D721Med (cell line): ENCODE measurements at regions not wholly inside any gene's neighbourhood (a gene's known extent, or its start where the extent isn't known, plus 50 kb on each side); places are given as distances from the start of the nearest gene placed in this dataset.

Source experiments
- DNase-seq: peaks from one replicate; pipeline ENCODE4 v3.0.0; 2011; ENCODE audit warnings: low spot score; ENCODE audit not compliant: insufficient read length
- FAIRE-seq: peaks from 2 replicates; lab custom pipeline; 2011; peaks lifted over from hg19 to GRCh38; lab: Jason Lieb, UNC
- CTCF ChIP-seq: IDR thresholded peaks from 2 replicates; pipeline ENCODE4 v1.5.1; 2012; ENCODE audit warnings: mild to moderate bottlenecking, control low read depth; ENCODE audit not compliant: insufficient read depth; ENCODE audit errors: missing control alignments

- FAIRE-seq: no peak
- no peak for TF ChIP-seq CTCF
Observed at GRCh38 chr6:50936277-50936681, 117.6 kb downstream of the TFAP2B start.

GRCh38 chr6:50939931-50940330 is 121.3 kb downstream of the TFAP2B start:
- no peak for FAIRE-seq
- no peak for TF ChIP-seq CTCF
- DNase-seq: no peak

More at GRCh38 chr6:50936277-50936681, 117.6 kb downstream of the TFAP2B start:
- DNase-seq: no peak

GRCh38 chr6:50945789-50946188 is 127.1 kb downstream of the TFAP2B start:
- FAIRE-seq (no peak), DNase-seq (no peak)
- no peak for TF ChIP-seq CTCF

GRCh38 chr6:50952092-50952907 is 133.6 kb downstream of the TFAP2B start:
- FAIRE-seq: no peak
- no peak for DNase-seq
- no peak for TF ChIP-seq CTCF

- DNase-seq (no peak), FAIRE-seq (no peak)
- TF ChIP-seq CTCF: no peak
Observed at GRCh38 chr6:50956014-50956413, 137.3 kb downstream of the TFAP2B start.

GRCh38 chr6:50958148-50958697 is 139.6 kb downstream of the TFAP2B start:
- DNase-seq (no peak), FAIRE-seq (no peak)
- TF ChIP-seq CTCF: no peak
